AG04450 (cell line): ENCODE measurements at regions not wholly inside any gene's neighbourhood (a gene's known extent, or its start where the extent isn't known, plus 50 kb on each side); places are given as distances from the start of the nearest gene placed in this dataset.

Experiments used
- CTCF ChIA-PET: fragments of 300-600, 350-600 bp; formaldehyde crosslinking; extraction: SDS; loops from one replicate; lab custom pipeline; 2022; ENCODE audit warnings: antibody characterized with exemption, inconsistent platforms; lab: Charles Lee
- POLR2A ChIA-PET: fragments of 350-600 bp; formaldehyde crosslinking; extraction: SDS; loops from one replicate; lab custom pipeline; 2021; ENCODE audit warnings: antibody characterized with exemption, inconsistent platforms; lab: Yijun Ruan, JAX
- DNase-seq: peaks from one replicate; pipeline ENCODE4 v3.0.0-alpha.2; 2011; ENCODE audit warnings: low read depth, low spot score
- H3K27ac ChIP-seq: one replicate; pipeline ENCODE4 v1.5.1; 2012; ENCODE audit warnings: low read depth, low read length, control low read depth
- H3K27me3 ChIP-seq: one replicate; pipeline ENCODE4 v1.6.0; 2012; ENCODE audit warnings: low read length; ENCODE audit not compliant: control insufficient read depth, insufficient read depth
- H3K4me3 ChIP-seq: 2 replicates; pipeline ENCODE4 v1.5.1; 2011; ENCODE audit warnings: mild to moderate bottlenecking, low read depth, low read length, control low read depth
- H3K9me3 ChIP-seq: 2 replicates; pipeline ENCODE4 v1.5.1; 2012; ENCODE audit warnings: low read length; ENCODE audit not compliant: control insufficient read depth, insufficient read depth
- TF ChIP-seq, protein P1 (sequence below): IDR thresholded peaks from 2 replicates; pipeline ENCODE4 v1.5.1; 2011; ENCODE audit warnings: low read depth, low read length, control low read depth, inconsistent platforms

GRCh38 chr22:49655168-49655812 is 172.4 kb downstream of the BRD1 start:
- CTCF ChIA-PET: no interaction called here
- Histone ChIP-seq H3K27ac (no peak overlapping the region), H3K27me3 (no peaks in the 10 kb centered on the region), H3K4me3 (no peak overlapping the region), H3K9me3 (peaks cover 69% of the 10 kb centered on the region)
- TF ChIP-seq, protein P1, sequence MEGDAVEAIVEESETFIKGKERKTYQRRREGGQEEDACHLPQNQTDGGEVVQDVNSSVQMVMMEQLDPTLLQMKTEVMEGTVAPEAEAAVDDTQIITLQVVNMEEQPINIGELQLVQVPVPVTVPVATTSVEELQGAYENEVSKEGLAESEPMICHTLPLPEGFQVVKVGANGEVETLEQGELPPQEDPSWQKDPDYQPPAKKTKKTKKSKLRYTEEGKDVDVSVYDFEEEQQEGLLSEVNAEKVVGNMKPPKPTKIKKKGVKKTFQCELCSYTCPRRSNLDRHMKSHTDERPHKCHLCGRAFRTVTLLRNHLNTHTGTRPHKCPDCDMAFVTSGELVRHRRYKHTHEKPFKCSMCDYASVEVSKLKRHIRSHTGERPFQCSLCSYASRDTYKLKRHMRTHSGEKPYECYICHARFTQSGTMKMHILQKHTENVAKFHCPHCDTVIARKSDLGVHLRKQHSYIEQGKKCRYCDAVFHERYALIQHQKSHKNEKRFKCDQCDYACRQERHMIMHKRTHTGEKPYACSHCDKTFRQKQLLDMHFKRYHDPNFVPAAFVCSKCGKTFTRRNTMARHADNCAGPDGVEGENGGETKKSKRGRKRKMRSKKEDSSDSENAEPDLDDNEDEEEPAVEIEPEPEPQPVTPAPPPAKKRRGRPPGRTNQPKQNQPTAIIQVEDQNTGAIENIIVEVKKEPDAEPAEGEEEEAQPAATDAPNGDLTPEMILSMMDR: no peak
- POLR2A ChIA-PET: no interaction called here
- no peak for DNase-seq

GRCh38 chr22:49650336-49651241 is 177.1 kb downstream of the BRD1 start:
- CTCF ChIA-PET: no interaction called here
- Histone ChIP-seq H3K9me3 (peaks cover 67% of the 10 kb centered on the region), H3K27me3 (no peaks in the 10 kb centered on the region), H3K27ac (no peak overlapping the region), H3K4me3 (no peak overlapping the region)
- TF ChIP-seq, protein P1: no peak
- DNase-seq: no peak
- POLR2A ChIA-PET: no interaction called here

GRCh38 chr22:49649166-49650068 is 178.3 kb downstream of the BRD1 start:
- Histone ChIP-seq H3K9me3 (peaks cover 68% of the 10 kb centered on the region), H3K27ac (no peak overlapping the region), H3K27me3 (no peaks in the 10 kb centered on the region), H3K4me3 (no peak overlapping the region)
- CTCF ChIA-PET: no interaction called here
- POLR2A ChIA-PET: no interaction called here
- TF ChIP-seq, protein P1: no peak
- no peak for DNase-seq

DNA sequence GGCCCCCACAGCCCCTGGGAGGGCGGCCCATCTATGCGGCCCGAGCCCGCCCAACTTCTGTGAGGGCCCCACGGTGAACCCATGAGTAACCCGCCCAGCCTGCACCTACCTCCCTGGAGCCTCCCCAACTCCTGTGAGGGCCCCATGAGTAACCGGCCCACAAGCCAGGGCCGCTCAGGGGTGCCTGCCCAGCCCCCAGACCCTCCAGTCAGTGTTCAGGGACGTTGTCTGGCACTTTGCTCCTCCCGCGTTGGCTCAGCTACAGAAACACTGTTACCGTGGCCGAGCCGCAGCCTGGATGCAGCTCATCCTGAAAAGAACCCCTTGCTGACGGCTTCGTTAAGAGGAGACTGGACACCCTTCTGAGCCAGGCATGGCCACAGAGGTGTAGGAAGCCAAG is 179.6 kb downstream of the BRD1 start:
- no peaks in the 10 kb centered on the region for H3K27me3 ChIP-seq
- H3K4me3 ChIP-seq: no peak overlapping the region
- no peak overlapping the region for H3K27ac ChIP-seq
- ChIA-PET POLR2A (no interaction called here), CTCF (no interaction called here)
- peaks cover 74% of the 10 kb centered on the region for H3K9me3 ChIP-seq
- DNase-seq: no peak
- TF ChIP-seq, protein P1: no peak
